Osteoblast (primary cell): ENCODE measurements at regions not wholly inside any gene's neighbourhood (a gene's known extent, or its start where the extent isn't known, plus 50 kb on each side); places are given as distances from the start of the nearest gene placed in this dataset.

Experiments
- DNase-seq: peaks from one replicate; pipeline ENCODE4 v3.0.0; 2011; ENCODE audit warnings: low spot score, mixed read lengths; ENCODE audit not compliant: insufficient read length; ENCODE audit errors: missing footprints
- H2AFZ ChIP-seq: 2 replicates; pipeline ENCODE4 v1.6.0; 2011; ENCODE audit warnings: mild to moderate bottlenecking, low read length
- H3K27ac ChIP-seq: 2 replicates; pipeline ENCODE4 v1.5.1; 2011; ENCODE audit warnings: mild to moderate bottlenecking, low read depth, low read length, moderate library complexity
- H3K27me3 ChIP-seq: 2 replicates; pipeline ENCODE4 v1.6.0; 2012; ENCODE audit warnings: mild to moderate bottlenecking, control low read depth, inconsistent platforms, low read length, moderate library complexity; ENCODE audit not compliant: insufficient read depth
- H3K36me3 ChIP-seq: 2 replicates; pipeline ENCODE4 v1.5.1; 2011; ENCODE audit warnings: mild to moderate bottlenecking, low read length, control low read depth, moderate library complexity; ENCODE audit not compliant: insufficient read depth
- H3K4me1 ChIP-seq: 2 replicates; pipeline ENCODE4 v1.5.1; 2011; ENCODE audit warnings: mild to moderate bottlenecking, low read length, control low read depth, moderate library complexity; ENCODE audit not compliant: insufficient read depth
- H3K4me2 ChIP-seq: 2 replicates; pipeline ENCODE4 v1.6.0; 2011; ENCODE audit warnings: mild to moderate bottlenecking, low read length; ENCODE audit not compliant: insufficient read depth
- H3K4me3 ChIP-seq: fragments of 200-600 bp; sonication (generic); 3 replicates; pipeline ENCODE4 v1.5.1; 2012; ENCODE audit warnings: mild to moderate bottlenecking, low read length, inconsistent platforms; ENCODE audit not compliant: insufficient read depth
- H3K79me2 ChIP-seq: 2 replicates; pipeline ENCODE4 v1.6.0; 2012; ENCODE audit warnings: mild to moderate bottlenecking, low read length, control low read depth, inconsistent platforms; ENCODE audit not compliant: insufficient read depth
- H3K9me3 ChIP-seq: 2 replicates; pipeline ENCODE4 v1.5.1; 2011; ENCODE audit warnings: low read depth, low read length, control low read depth
- H4K20me1 ChIP-seq: 2 replicates; pipeline ENCODE4 v1.6.0; 2012; ENCODE audit warnings: mild to moderate bottlenecking, low read length, control low read depth; ENCODE audit not compliant: insufficient read depth
- CTCF ChIP-seq: IDR thresholded peaks from 2 replicates; pipeline ENCODE4 v1.5.1; 2011; ENCODE audit warnings: mild to moderate bottlenecking, low read depth, low read length, moderate library complexity; ENCODE audit errors: extremely low read depth

DNA sequence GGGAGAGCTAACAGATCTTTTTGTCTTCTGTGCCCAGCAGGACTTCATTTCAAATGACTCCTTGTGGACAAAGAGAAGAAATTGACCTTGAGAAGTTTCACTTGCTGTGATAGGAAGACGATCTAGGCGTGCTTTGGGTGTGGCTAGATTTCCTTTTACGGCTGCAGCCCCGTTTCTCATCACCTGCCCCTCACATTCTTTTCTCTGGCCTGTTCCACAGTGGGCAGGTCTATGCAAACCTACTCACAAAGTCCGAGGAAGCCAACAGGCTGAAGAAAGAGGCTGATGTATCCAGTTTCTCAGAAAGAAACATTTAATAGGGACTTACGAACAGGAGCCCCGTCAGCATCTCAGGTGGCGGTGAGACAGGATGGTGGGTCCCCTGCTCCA lies 231.8 kb downstream of the FGF9 start:
- Histone ChIP-seq H3K4me3 (no peak overlapping the region), H3K4me2 (no peak overlapping the region), H3K27ac (no peak overlapping the region), H3K4me1 (no peaks in the 10 kb centered on the region), H3K79me2 (no peaks in the 10 kb centered on the region), H3K9me3 (no peaks in the 10 kb centered on the region), H4K20me1 (no peaks in the 10 kb centered on the region), H3K27me3 (no peaks in the 10 kb centered on the region), H3K36me3 (no peaks in the 10 kb centered on the region), H2AFZ (no peak overlapping the region)
- DNase-seq: no peak
- no peak for TF ChIP-seq CTCF

- no peak overlapping the region for H2AFZ ChIP-seq
- no peak for TF ChIP-seq CTCF
- no peaks in the 10 kb centered on the region for H3K27me3 ChIP-seq
- no peak overlapping the region for H3K27ac ChIP-seq
- DNase-seq: no peak
- H3K36me3 ChIP-seq: no peaks in the 10 kb centered on the region
- H3K4me1 ChIP-seq: no peaks in the 10 kb centered on the region
- no peak overlapping the region for H3K4me3 ChIP-seq
- H3K9me3 ChIP-seq: no peaks in the 10 kb centered on the region
- no peaks in the 10 kb centered on the region for H3K79me2 ChIP-seq
- H3K4me2 ChIP-seq: no peak overlapping the region
- H4K20me1 ChIP-seq: no peaks in the 10 kb centered on the region
Measured at GRCh38 chr13:21905486-21905885, 234.6 kb downstream of the FGF9 start.

DNA sequence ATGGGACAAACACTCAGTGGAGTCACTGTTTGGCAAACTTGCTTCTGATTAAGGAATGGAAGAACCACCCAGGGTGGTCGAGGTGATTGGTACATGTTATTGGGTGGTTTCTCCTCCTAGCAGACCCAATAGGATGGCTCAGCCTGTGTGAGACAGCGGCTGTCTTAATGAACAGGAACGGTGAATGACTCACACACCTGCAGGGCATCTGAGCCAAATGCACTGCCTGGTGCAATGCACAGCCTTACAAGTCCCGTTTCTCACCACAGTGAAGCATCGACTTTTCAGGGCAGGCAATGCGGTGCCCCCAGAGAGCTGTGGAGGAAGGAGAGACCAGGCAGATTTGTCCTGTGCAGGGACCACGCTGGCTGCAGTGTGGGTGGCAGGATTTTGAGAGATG lies 238.5 kb downstream of the FGF9 start:
- no peak for DNase-seq
- H3K4me3 ChIP-seq: no peak overlapping the region

DNA sequence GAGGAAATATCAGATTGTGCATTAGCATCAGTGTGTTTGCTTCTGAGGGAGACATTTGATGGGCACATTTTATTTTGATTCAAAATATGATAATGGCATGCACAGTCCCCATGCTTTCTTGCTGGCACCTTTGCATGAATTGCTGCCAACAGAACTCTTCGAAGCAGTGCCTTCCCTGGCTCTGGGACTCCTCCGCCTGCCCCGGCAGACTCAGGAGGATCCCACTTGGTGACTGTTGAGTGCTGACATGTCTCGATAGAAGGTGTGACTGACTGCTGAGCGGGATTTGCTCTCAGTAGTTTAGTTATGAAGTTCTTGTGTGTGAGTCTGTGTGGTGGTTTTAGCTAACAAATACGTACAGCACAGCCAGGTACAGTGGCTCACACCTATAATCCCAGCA lies 239.7 kb downstream of the FGF9 start:
- H3K4me2 ChIP-seq: no peak overlapping the region
- H3K4me1 ChIP-seq: no peaks in the 10 kb centered on the region
- no peaks in the 10 kb centered on the region for H3K27me3 ChIP-seq
- TF ChIP-seq CTCF: no peak
- H3K79me2 ChIP-seq: no peaks in the 10 kb centered on the region
- H3K27ac ChIP-seq: no peak overlapping the region
- H3K9me3 ChIP-seq: no peaks in the 10 kb centered on the region
- no peak overlapping the region for H2AFZ ChIP-seq
- no peak for DNase-seq
- no peaks in the 10 kb centered on the region for H4K20me1 ChIP-seq
- no peaks in the 10 kb centered on the region for H3K36me3 ChIP-seq
- H3K4me3 ChIP-seq: no peak overlapping the region

More for the DNA sequence above, 238.5 kb downstream of the FGF9 start:
- Histone ChIP-seq H3K4me2 (no peak overlapping the region), H3K79me2 (no peaks in the 10 kb centered on the region), H3K4me1 (no peaks in the 10 kb centered on the region), H3K36me3 (no peaks in the 10 kb centered on the region), H2AFZ (no peak overlapping the region), H3K9me3 (no peaks in the 10 kb centered on the region), H3K27ac (no peak overlapping the region), H3K27me3 (no peaks in the 10 kb centered on the region), H4K20me1 (no peaks in the 10 kb centered on the region)
- no peak for TF ChIP-seq CTCF
